ENCODE measurements at regions not wholly inside any gene's neighbourhood (a gene's known extent, or its start where the extent isn't known, plus 50 kb on each side); places are given as distances from the start of the nearest gene placed in this dataset.

DNA sequence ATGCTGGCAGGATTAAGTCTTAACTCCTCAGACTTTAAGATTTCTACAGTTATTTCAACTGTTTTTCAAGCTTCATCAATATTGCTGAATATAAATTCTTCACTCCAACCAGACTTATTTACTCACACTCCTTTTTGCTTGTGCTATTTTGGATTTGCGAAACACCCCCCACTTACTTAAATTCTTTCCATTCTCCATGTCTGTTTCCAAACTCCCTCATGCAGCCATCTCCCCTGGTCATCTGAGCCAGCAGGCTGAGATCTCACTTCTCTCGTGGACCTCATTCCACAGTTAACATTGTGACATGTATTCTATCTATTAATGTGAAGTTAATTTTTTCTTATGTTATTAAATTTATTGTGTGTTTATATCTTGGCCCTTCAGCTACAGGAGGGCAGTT is 188.9 kb upstream of the HDAC9 start:
- TF ChIP-seq, protein P1, sequence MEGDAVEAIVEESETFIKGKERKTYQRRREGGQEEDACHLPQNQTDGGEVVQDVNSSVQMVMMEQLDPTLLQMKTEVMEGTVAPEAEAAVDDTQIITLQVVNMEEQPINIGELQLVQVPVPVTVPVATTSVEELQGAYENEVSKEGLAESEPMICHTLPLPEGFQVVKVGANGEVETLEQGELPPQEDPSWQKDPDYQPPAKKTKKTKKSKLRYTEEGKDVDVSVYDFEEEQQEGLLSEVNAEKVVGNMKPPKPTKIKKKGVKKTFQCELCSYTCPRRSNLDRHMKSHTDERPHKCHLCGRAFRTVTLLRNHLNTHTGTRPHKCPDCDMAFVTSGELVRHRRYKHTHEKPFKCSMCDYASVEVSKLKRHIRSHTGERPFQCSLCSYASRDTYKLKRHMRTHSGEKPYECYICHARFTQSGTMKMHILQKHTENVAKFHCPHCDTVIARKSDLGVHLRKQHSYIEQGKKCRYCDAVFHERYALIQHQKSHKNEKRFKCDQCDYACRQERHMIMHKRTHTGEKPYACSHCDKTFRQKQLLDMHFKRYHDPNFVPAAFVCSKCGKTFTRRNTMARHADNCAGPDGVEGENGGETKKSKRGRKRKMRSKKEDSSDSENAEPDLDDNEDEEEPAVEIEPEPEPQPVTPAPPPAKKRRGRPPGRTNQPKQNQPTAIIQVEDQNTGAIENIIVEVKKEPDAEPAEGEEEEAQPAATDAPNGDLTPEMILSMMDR (IDR thresholded peaks at IDR 0.05; ENCODE audit: low read depth, low read length, missing control alignments) = no peak
- Histone ChIP-seq H3K36me3 (replicated peaks) (no peaks in the 10 kb centered on the region), H3K27ac (no peak overlapping the region), H3K4me3 (ENCODE audit: low read depth, low read length) (no peak overlapping the region), H3K27me3 (replicated peaks) (no peaks in the 10 kb centered on the region)
- DNase-seq = no peak
- in situ Hi-C loops (cut with HindIII; ENCODE audit: low pct_ligation_motif_present, low sequenced_read_pairs) = no loop called here

DNA sequence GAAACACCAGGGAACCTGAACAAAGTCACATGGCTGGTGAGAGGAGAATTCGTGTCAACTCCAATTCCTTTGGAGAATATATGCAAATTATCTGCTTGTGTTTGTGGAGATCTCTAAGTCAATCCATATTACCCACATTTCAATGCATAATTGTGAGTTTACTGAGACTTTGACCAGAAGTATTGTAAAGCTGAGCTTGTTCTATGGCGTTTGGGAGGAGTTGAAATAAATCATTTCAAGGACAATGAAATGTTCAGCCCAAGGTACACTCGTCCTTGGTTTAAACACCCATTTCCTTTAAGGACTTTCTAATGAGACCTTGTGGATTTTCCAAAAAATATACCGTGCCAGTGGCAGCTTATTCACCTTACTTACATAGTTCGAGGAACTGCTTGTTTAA is 186.6 kb upstream of the HDAC9 start:
- Histone ChIP-seq H3K27ac (no peak overlapping the region), H3K27me3 (replicated peaks) (no peaks in the 10 kb centered on the region), H3K36me3 (replicated peaks) (no peaks in the 10 kb centered on the region), H3K4me3 (ENCODE audit: low read depth, low read length) (no peak overlapping the region)
- TF ChIP-seq, protein P1 (IDR thresholded peaks at IDR 0.05; ENCODE audit: low read depth, low read length, missing control alignments) = no peak
- no peak for DNase-seq
- in situ Hi-C loops (cut with HindIII; ENCODE audit: low pct_ligation_motif_present, low sequenced_read_pairs) = no loop called here

DNA sequence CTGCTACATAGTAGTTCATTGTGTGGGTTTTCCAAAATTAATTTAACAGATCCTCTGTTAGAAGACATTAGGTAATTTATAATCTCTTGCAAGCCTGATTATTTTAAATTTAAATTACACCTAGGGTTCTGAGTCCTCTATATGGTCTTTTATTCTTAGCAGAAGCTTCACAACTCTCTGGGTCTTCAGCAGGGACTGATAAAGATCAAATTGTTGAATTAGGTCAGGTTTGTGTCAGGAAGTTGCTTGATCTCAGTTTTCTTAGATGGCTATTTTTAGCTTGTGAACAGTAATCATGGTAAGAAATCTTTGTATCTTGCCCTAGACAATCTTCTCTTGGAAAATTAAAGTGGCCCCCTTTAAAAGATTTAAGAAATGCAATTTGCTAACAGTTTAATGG is 183.1 kb upstream of the HDAC9 start:
- no peak overlapping the region for H3K27ac ChIP-seq
- H3K4me3 ChIP-seq (ENCODE audit: low read depth, low read length) = no peak overlapping the region
- TF ChIP-seq, protein P1 (IDR thresholded peaks at IDR 0.05; ENCODE audit: low read depth, low read length, missing control alignments) = no peak
- no peak for DNase-seq
- in situ Hi-C loops (cut with HindIII; ENCODE audit: low pct_ligation_motif_present, low sequenced_read_pairs) = no loop called here
- no peaks in the 10 kb centered on the region for H3K27me3 ChIP-seq (replicated peaks)
- H3K36me3 ChIP-seq (replicated peaks) = no peaks in the 10 kb centered on the region

DNA sequence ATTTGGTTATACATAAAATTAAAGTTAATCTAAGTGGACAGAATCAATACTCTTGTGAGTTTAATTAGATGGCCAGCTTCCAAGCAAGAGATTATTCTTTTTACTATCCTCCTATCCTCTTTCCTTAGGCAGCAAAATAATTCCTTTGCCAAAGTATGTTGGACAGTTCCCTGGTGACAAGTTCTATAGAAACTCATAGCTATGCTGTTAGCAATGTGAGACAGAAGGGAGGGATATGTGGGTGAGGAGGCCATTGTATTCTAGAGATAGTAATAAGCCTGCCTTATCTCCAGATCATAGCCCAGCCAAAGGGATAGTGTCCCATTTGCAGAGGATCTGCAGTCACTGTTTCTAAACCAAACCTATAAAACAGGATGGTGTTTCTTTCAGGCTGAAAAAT is 181.6 kb upstream of the HDAC9 start:
- DNase-seq = peak; percentile 3
- H3K27ac ChIP-seq = no peak overlapping the region
- TF ChIP-seq, protein P1 (IDR thresholded peaks at IDR 0.05; ENCODE audit: low read depth, low read length, missing control alignments) = no peak
- in situ Hi-C loops (cut with HindIII; ENCODE audit: low pct_ligation_motif_present, low sequenced_read_pairs) = no loop called here
- H3K27me3 ChIP-seq (replicated peaks) = no peaks in the 10 kb centered on the region
- no peak overlapping the region for H3K4me3 ChIP-seq (ENCODE audit: low read depth, low read length)
- no peaks in the 10 kb centered on the region for H3K36me3 ChIP-seq (replicated peaks)

DNA sequence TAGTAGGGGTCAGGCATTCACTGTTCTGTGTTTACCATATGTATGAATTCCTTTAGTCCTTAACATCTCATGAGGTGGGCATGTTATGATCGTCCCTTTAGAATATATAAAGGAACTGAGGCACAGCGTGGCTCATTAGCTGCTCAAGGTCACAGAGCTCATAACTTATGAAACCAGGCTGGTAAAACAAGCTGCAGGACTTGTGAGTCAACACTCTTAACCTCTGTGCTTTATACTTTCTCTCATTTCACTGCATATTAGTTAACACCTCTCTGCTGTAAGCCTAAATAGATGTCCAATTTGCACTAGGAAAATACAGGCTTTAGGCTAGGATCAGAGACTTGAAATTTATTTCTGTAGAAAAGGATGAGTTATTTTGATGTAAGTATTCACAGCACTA is 180.3 kb upstream of the HDAC9 start:
- no peak overlapping the region for H3K4me3 ChIP-seq (ENCODE audit: low read depth, low read length)
- DNase-seq = no peak
- no peaks in the 10 kb centered on the region for H3K27me3 ChIP-seq (replicated peaks)
- H3K36me3 ChIP-seq (replicated peaks) = no peaks in the 10 kb centered on the region
- TF ChIP-seq, protein P1 (IDR thresholded peaks at IDR 0.05; ENCODE audit: low read depth, low read length, missing control alignments) = no peak
- in situ Hi-C loops (cut with HindIII; ENCODE audit: low pct_ligation_motif_present, low sequenced_read_pairs) = no loop called here
- H3K27ac ChIP-seq = no peak overlapping the region

DNA sequence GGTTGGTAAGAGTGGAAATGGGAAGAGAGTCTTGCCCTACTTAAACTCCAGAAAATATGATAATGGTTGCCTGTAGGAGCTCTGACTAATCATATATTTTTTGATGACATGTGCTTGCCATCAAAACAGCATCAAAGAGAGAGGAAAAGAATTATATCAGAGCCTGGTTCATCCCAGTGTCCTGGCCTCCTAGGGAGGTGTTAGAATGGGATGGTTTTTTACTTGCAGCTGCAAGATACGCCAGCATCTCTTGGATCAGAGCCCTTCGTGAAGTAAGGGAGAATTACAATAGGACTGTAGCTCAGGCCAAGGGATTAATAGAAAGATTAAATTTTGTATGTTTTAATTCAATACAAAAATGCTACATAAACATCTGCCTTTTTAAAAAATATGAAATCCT is 177.6 kb upstream of the HDAC9 start:
- Histone ChIP-seq H3K27ac (no peak overlapping the region), H3K27me3 (replicated peaks) (no peaks in the 10 kb centered on the region), H3K36me3 (replicated peaks) (no peaks in the 10 kb centered on the region), H3K4me3 (ENCODE audit: low read depth, low read length) (no peak overlapping the region)
- DNase-seq = no peak
- TF ChIP-seq, protein P1 (IDR thresholded peaks at IDR 0.05; ENCODE audit: low read depth, low read length, missing control alignments) = no peak
- in situ Hi-C loops (cut with HindIII; ENCODE audit: low pct_ligation_motif_present, low sequenced_read_pairs) = no loop called here
